Spleen (tissue), 11 donors: ENCODE measurements at regions not wholly inside any gene's neighbourhood (a gene's known extent, or its start where the extent isn't known, plus 50 kb on each side); places are given as distances from the start of the nearest gene placed in this dataset.

ENCODE experiments used
- DNase-seq: peaks from one replicate; pipeline ENCODE4 v3.0.0-alpha.2; 2020
- H3K27ac ChIP-seq, 8 donors: fragments of 200-600 bp; sonication (generic) in 7 of 8; 1 replicate in 4 of 8; 2 replicates in 4 of 8; pipeline versions ENCODE4 v1.5.0 to v1.8.0; 2016 to 2021; ENCODE audit warnings: inconsistent platforms in 4 of 8, mild to moderate bottlenecking in 4 of 8, moderate library complexity in 1 of 8
- H3K27me3 ChIP-seq, 7 donors: fragments of 200-600 bp; sonication (generic) in 6 of 7; replicated peaks in 1 of 7; 1 replicate in 4 of 7; 2 replicates in 3 of 7; pipeline versions ENCODE4 v1.5.0 to v1.8.0; 2016 to 2021; ENCODE audit warnings: inconsistent platforms in 3 of 7, mild to moderate bottlenecking in 1 of 7
- H3K36me3 ChIP-seq, 6 donors: fragments of 200-600 bp; sonication (generic) in 5 of 6; 1 replicate in 4 of 6; 2 replicates in 2 of 6; pipeline versions ENCODE4 v1.5.0 to v1.8.0; 2016 to 2021; ENCODE audit warnings: inconsistent platforms in 2 of 6
- H3K4me1 ChIP-seq, 6 donors: fragments of 200-600 bp; sonication (generic) in 5 of 6; 1 replicate in 3 of 6; 2 replicates in 3 of 6; pipeline versions ENCODE4 v1.5.0 to v1.8.0; 2016 to 2021; ENCODE audit warnings: inconsistent platforms in 3 of 6
- H3K4me3 ChIP-seq, 8 donors: fragments of 200-600 bp; sonication (generic) in 7 of 8; 1 replicate in 4 of 8; 2 replicates in 4 of 8; pipeline versions ENCODE4 v1.5.0 to v1.8.0; 2016 to 2021; ENCODE audit warnings: inconsistent platforms in 4 of 8, mild to moderate bottlenecking in 4 of 8, moderate library complexity in 2 of 8
- H3K9me3 ChIP-seq, 8 donors: fragments of 200-600 bp; sonication (generic) in 7 of 8; 1 replicate in 4 of 8; 2 replicates in 4 of 8; pipeline versions ENCODE4 v1.5.0 to v1.8.0; 2016 to 2021; ENCODE audit warnings: inconsistent platforms in 4 of 8
- POLR2A ChIP-seq, 3 donors: fragments of 450-650 bp; IDR thresholded peaks; one replicate each; pipeline ENCODE4 v1.5.1; 2017; ENCODE audit warnings: antibody characterized with exemption in 3 of 3, mild to moderate bottlenecking in 1 of 3
- POLR2AphosphoS5 ChIP-seq, 3 donors: sonication (generic); formaldehyde crosslinking; IDR thresholded peaks; one replicate each; pipeline ENCODE4 v1.5.1; 2017; ENCODE audit warnings: antibody characterized with exemption in 3 of 3
- WGBS, 5 donors: extraction: QIAGEN DNeasy Blood & Tissue Kit in 3 of 5; methylation state at CpG; one replicate each; pipeline versions ENCODE4 v1.1.5 to v1.1.7; 2013 to 2018; 5-methylcytosine and 5-hydroxymethylcytosine counted together
- intact Hi-C: fragments of 100-400 bp; cut with DNase I; formaldehyde crosslinking; loops from one replicate; pipeline ENCODE4 v1.15.0; 2023; ENCODE audit warnings: low total_unique reads
- TF ChIP-seq, protein P1 (sequence below), 11 experiments: fragments of 200-600 bp in 7 of 11; fragments of 450-650 bp in 4 of 11; sonication (generic) in 4 of 11; IDR thresholded peaks in 8 of 11; conservative IDR thresholded peaks in 3 of 11; 1 replicate in 7 of 11; 2 replicates in 4 of 11; pipeline versions ENCODE4 v1.4.0 to v1.8.0; 2016 to 2021; ENCODE audit warnings: antibody characterized with exemption in 11 of 11, inconsistent platforms in 4 of 11, mild to moderate bottlenecking in 1 of 11
- donor health status: healthy with polysubstance abuse.
- donor health status: DM: no; HTN: no; CAD: no; lungs with moderate emphysema.
- donor health status: DM: no; HTN: no; CAD: no.
- donor health status: Bipolar disorder and iron deficiency.
- donor health status: healthy.
- donor health status: DM: no; HTN: no; CAD: no.
- donor health status: DM: yes; HTN: yes; CAD: no.

DNA sequence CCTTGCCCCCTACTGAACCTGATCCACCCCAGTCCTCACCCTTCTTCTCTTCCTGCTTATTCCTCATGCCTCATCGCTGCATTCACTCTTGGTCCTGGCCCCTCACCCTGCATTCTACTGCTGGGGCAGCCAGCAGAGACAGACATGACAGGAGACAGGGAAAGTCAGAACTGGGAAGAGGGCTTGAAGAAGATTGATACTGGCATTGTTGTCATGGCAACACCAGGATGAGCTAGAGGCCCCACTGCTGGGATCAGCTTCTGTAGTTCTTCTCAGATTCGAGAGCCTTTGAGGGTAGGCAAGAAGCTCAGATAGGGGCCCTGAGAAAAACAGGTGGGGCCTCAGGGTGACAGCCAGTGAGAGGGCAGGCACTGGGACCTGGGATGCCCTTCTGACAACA, 264.3 kb downstream of the MIAT start:
- TF ChIP-seq POLR2AphosphoS5 (IDR thresholded peaks at IDR 0.05) (no peak), POLR2A (IDR thresholded peaks at IDR 0.05) (no peak)
- TF ChIP-seq, protein P1, sequence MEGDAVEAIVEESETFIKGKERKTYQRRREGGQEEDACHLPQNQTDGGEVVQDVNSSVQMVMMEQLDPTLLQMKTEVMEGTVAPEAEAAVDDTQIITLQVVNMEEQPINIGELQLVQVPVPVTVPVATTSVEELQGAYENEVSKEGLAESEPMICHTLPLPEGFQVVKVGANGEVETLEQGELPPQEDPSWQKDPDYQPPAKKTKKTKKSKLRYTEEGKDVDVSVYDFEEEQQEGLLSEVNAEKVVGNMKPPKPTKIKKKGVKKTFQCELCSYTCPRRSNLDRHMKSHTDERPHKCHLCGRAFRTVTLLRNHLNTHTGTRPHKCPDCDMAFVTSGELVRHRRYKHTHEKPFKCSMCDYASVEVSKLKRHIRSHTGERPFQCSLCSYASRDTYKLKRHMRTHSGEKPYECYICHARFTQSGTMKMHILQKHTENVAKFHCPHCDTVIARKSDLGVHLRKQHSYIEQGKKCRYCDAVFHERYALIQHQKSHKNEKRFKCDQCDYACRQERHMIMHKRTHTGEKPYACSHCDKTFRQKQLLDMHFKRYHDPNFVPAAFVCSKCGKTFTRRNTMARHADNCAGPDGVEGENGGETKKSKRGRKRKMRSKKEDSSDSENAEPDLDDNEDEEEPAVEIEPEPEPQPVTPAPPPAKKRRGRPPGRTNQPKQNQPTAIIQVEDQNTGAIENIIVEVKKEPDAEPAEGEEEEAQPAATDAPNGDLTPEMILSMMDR (IDR thresholded peaks at IDR 0.05 in 8 of 11, conservative IDR thresholded peaks at IDR 0.05 in 3 of 11) = no peak
- Histone ChIP-seq H3K9me3 (no peaks in the 10 kb centered on the region), H3K27ac (no peak overlapping the region), H3K4me3 (no peak overlapping the region), H3K4me1 (no peaks in the 10 kb centered on the region), H3K36me3 (no peaks in the 10 kb centered on the region), H3K27me3 (no peaks in the 10 kb centered on the region)
- intact Hi-C loops = no loop called here
- whole genome bisulfite sequencing, 5 donors = 54 to 70% (median 58%) methylated on average over 2 of the region's 2 CpGs
- no peak for DNase-seq

DNA sequence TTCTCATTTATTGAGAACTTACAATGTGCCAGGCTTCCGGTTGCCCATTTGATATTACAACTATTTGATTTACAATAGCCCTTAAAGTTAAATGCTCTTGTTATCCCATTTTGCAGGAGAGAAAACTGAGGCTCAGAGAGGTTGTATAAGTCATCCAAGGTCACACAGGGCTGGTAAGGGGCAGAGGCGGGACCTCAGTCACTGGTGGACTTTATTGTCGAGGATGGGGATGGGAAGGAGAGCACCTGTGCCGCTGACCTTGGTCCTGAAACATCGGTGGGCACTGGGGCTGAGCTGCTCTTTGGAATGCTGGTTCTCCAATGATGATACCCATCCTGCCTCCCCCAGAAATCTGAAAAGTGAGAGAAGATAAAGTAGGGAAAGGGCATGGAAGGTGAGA, 265.4 kb downstream of the MIAT start:
- H3K4me3 ChIP-seq = no peak overlapping the region
- H3K36me3 ChIP-seq = no peaks in the 10 kb centered on the region
- no peaks in the 10 kb centered on the region for H3K4me1 ChIP-seq
- WGBS, 5 donors = 28 to 38% (median 33%) methylated on average over 5 of the region's 5 CpGs
- no peak for DNase-seq
- TF ChIP-seq POLR2A (IDR thresholded peaks at IDR 0.05) (no peak), POLR2AphosphoS5 (IDR thresholded peaks at IDR 0.05) (no peak)
- TF ChIP-seq, protein P1 (IDR thresholded peaks at IDR 0.05 in 8 of 11, conservative IDR thresholded peaks at IDR 0.05 in 3 of 11) = no peak
- H3K27ac ChIP-seq = no peak overlapping the region
- intact Hi-C loops = no loop called here
- H3K27me3 ChIP-seq = no peaks in the 10 kb centered on the region
- no peaks in the 10 kb centered on the region for H3K9me3 ChIP-seq

DNA sequence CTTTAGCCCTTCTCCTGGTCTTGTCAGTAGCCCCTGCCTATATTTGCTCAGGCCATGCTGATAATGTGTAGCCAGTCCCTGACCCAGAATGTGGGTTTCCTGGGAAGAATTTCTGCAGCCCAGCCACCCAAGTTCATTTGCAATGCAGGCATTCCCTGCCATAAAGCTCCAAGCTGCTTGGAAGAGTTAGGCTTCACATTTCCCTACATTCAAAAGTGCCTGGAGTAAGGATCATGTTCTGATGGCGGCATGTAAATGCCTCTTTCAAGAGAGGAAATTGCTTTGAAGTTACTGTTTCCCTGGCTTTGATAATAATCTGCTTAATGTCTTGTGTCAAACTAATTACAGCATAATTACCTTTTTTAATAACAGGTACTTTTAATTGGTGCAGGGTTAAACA, 266.1 kb downstream of the MIAT start:
- Histone ChIP-seq H3K4me3 (no peak overlapping the region), H3K4me1 (no peaks in the 10 kb centered on the region), H3K27me3 (no peaks in the 10 kb centered on the region), H3K36me3 (no peaks in the 10 kb centered on the region), H3K27ac (no peak overlapping the region), H3K9me3 (no peaks in the 10 kb centered on the region)
- WGBS, 5 donors = 27 to 57% (median 38%) methylated on average over 1 of the region's 1 CpG
- TF ChIP-seq POLR2A (IDR thresholded peaks at IDR 0.05) (no peak), POLR2AphosphoS5 (IDR thresholded peaks at IDR 0.05) (no peak)
- TF ChIP-seq, protein P1 (IDR thresholded peaks at IDR 0.05 in 8 of 11, conservative IDR thresholded peaks at IDR 0.05 in 3 of 11) = no peak
- intact Hi-C loops = no loop called here
- DNase-seq = no peak

DNA sequence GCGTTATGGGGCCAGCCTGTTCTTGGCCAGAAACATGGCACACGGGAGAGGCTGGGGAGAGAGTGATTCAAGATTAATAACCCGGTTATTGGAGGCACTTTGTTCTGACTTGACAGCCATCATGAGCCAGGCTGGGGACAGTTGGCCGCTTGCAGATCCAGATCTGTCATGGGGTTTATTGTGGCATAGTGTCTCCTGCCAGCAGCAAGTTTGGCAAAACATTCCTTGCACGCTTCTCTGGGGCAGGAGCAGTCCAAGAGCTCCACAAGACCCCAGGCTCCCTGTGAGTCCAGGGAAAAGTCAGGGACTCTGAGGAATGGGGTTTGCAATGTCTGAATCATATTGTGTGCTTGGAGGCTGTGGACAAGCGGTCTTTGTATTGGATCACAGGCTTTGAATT, 270.4 kb downstream of the MIAT start:
- Histone ChIP-seq H3K27ac (no peak overlapping the region), H3K4me3 (no peak overlapping the region), H3K36me3 (no peaks in the 10 kb centered on the region), H3K27me3 (no peaks in the 10 kb centered on the region), H3K9me3 (no peaks in the 10 kb centered on the region), H3K4me1 (no peaks in the 10 kb centered on the region)
- intact Hi-C loops = no loop called here
- TF ChIP-seq, protein P1 (IDR thresholded peaks at IDR 0.05 in 8 of 11, conservative IDR thresholded peaks at IDR 0.05 in 3 of 11) = no peak
- no peak for TF ChIP-seq POLR2A (IDR thresholded peaks at IDR 0.05)
- TF ChIP-seq POLR2AphosphoS5 (IDR thresholded peaks at IDR 0.05) = no peak
- WGBS, 5 donors = 61 to 81% (median 66%) methylated on average over 6 of the region's 6 CpGs
- no peak for DNase-seq
